Stomach (tissue), 8 donors: ENCODE measurements at regions not wholly inside any gene's neighbourhood (a gene's known extent, or its start where the extent isn't known, plus 50 kb on each side); places are given as distances from the start of the nearest gene placed in this dataset.
A peak's percentile ranks its signal among the peaks of the same experiment; 100 is the strongest.

Experiments used
- DNase-seq, 2 donors: peaks; one replicate each; pipeline versions ENCODE4 v3.0.0 to v3.0.0-alpha.2; 2013 to 2019
- H3K27ac ChIP-seq, 5 donors: fragments of 200-600 bp in 4 of 5; sonication (generic) in 4 of 5; one replicate each; pipeline ENCODE4 v1.5.1; 2013 to 2019; ENCODE audit warnings: mild to moderate bottlenecking in 1 of 5, moderate library complexity in 1 of 5
- H3K27me3 ChIP-seq, 3 donors: fragments of 200-600 bp; sonication (generic); one replicate each; pipeline ENCODE4 v1.5.1; 2017 to 2019; ENCODE audit warnings: mixed run types in 1 of 3
- H3K36me3 ChIP-seq, 4 donors: fragments of 200-600 bp; sonication (generic); 1 replicate in 3 of 4; 2 replicates in 1 of 4; pipeline ENCODE4 v1.5.1; 2016 to 2019
- H3K4me1 ChIP-seq, 4 donors: fragments of 200-600 bp; sonication (generic); one replicate each; pipeline ENCODE4 v1.5.1; 2016 to 2019
- H3K4me3 ChIP-seq, 4 donors: fragments of 200-600 bp; sonication (generic) in 3 of 4; one replicate each; pipeline ENCODE4 v1.5.1; 2016 to 2019; ENCODE audit warnings: mild to moderate bottlenecking in 1 of 4
- H3K9me3 ChIP-seq, 4 donors: fragments of 200-600 bp; sonication (generic); one replicate each; pipeline ENCODE4 v1.5.1; 2016 to 2019
- CTCF ChIP-seq, 7 experiments: fragments of 450-650 bp in 4 of 7; fragments of 200-600 bp in 3 of 7; sonication (generic) in 3 of 7; IDR thresholded peaks; one replicate each; pipeline ENCODE4 v1.5.1; 2016 to 2019; ENCODE audit warnings: antibody characterized with exemption in 7 of 7, control low read depth in 2 of 7, mild to moderate bottlenecking in 1 of 7
- EP300 ChIP-seq: sonication (generic); formaldehyde crosslinking; IDR thresholded peaks from one replicate; pipeline ENCODE4 v1.6.1; 2017; ENCODE audit warnings: antibody characterized with exemption
- POLR2A ChIP-seq, 4 donors: fragments of 450-650 bp; IDR thresholded peaks; one replicate each; pipeline ENCODE4 v1.6.1; 2016; ENCODE audit warnings: antibody characterized with exemption in 4 of 4, control low read depth in 2 of 4, mild to moderate bottlenecking in 1 of 4, moderate library complexity in 1 of 4
- POLR2AphosphoS5 ChIP-seq, 3 donors: sonication (generic); formaldehyde crosslinking; IDR thresholded peaks; one replicate each; pipeline ENCODE4 v1.6.1; 2016; ENCODE audit warnings: antibody characterized with exemption in 3 of 3
- WGBS, 5 donors: extraction: QIAGEN DNeasy Blood & Tissue Kit in 3 of 5; methylation state at CpG; one replicate each; pipeline versions ENCODE4 v1.1.5 to v1.1.7; 2013 to 2018; 5-methylcytosine and 5-hydroxymethylcytosine counted together
- intact Hi-C: fragments of 100-400 bp; cut with DNase I; formaldehyde crosslinking; loops from one replicate; pipeline ENCODE4 v1.15.1; 2023; ENCODE audit warnings: low total_unique reads
- donor health status: healthy with polysubstance abuse.
- donor health status: Bipolar disorder and iron deficiency.
- donor health status: healthy.

GRCh38 chr1:182305861-182306260, 85.7 kb downstream of the GLUL start:
- Histone ChIP-seq H3K27me3 (no peaks in the 10 kb centered on the region), H3K36me3 (no peaks in the 10 kb centered on the region), H3K4me1 (peaks cover 4 to 32% (median 22%) of the 10 kb centered on the region in 4 donors), H3K27ac (no peak overlapping the region), H3K4me3 (no peak overlapping the region), H3K9me3 (no peaks in the 10 kb centered on the region)
- intact Hi-C loops, result loop anchor here (10.0 kb wide), 1 partner anchor 89 kb away; the partner anchor contains the start of gene GLUL
- TF ChIP-seq POLR2AphosphoS5 (IDR thresholded peaks at IDR 0.05) (no peak), POLR2A (IDR thresholded peaks at IDR 0.05) (no peak), CTCF (IDR thresholded peaks at IDR 0.05) (no peak), EP300 (no peak)
- DNase-seq, result no peak

GRCh38 chr1:182304627-182305026, 87.0 kb downstream of the GLUL start:
- H3K4me3 ChIP-seq, result no peak overlapping the region
- intact Hi-C loops, result loop anchor here (10.0 kb wide), 1 partner anchor 90 kb away; the partner anchor contains the start of gene GLUL
- peak overlapping the region in 3 of 5 donors; percentile 34 to 57 (median 49) for H3K27ac ChIP-seq
- no peak for DNase-seq
- no peaks in the 10 kb centered on the region for H3K36me3 ChIP-seq
- TF ChIP-seq POLR2AphosphoS5 (IDR thresholded peaks at IDR 0.05), result no peak
- TF ChIP-seq EP300, result no peak
- no peak for TF ChIP-seq POLR2A (IDR thresholded peaks at IDR 0.05)
- TF ChIP-seq CTCF (IDR thresholded peaks at IDR 0.05), result no peak
- H3K27me3 ChIP-seq, result no peaks in the 10 kb centered on the region
- H3K9me3 ChIP-seq, result no peaks in the 10 kb centered on the region
- H3K4me1 ChIP-seq, result peaks cover 1 to 39% (median 30%) of the 10 kb centered on the region in 4 donors

GRCh38 chr1:182304218-182304617, 87.4 kb downstream of the GLUL start:
- intact Hi-C loops, result loop anchor here (10.0 kb wide), 1 partner anchor 91 kb away; the partner anchor contains the start of gene GLUL
- 66 to 76% (median 67%) methylated on average over 3 of the region's 3 CpGs for WGBS, 5 donors
- Histone ChIP-seq H3K4me1 (peaks cover 0 to 43% (median 30%) of the 10 kb centered on the region in 4 donors), H3K9me3 (no peaks in the 10 kb centered on the region), H3K27ac (peak overlapping the region in 3 of 5 donors; percentile 34 to 57 (median 49)), H3K36me3 (no peaks in the 10 kb centered on the region), H3K27me3 (no peaks in the 10 kb centered on the region), H3K4me3 (no peak overlapping the region)
- no peak for DNase-seq
- no peak for TF ChIP-seq EP300
- no peak for TF ChIP-seq POLR2A (IDR thresholded peaks at IDR 0.05)
- TF ChIP-seq POLR2AphosphoS5 (IDR thresholded peaks at IDR 0.05), result no peak
- no peak for TF ChIP-seq CTCF (IDR thresholded peaks at IDR 0.05)

GRCh38 chr1:182303778-182304177, 87.8 kb downstream of the GLUL start:
- no peaks in the 10 kb centered on the region for H3K36me3 ChIP-seq
- H3K9me3 ChIP-seq, result no peaks in the 10 kb centered on the region
- peak overlapping the region in 3 of 5 donors; percentile 34 to 57 (median 49) for H3K27ac ChIP-seq
- TF ChIP-seq EP300 (no peak), POLR2AphosphoS5 (IDR thresholded peaks at IDR 0.05) (no peak), CTCF (IDR thresholded peaks at IDR 0.05) (no peak)
- DNase-seq, result no peak
- peaks cover 0 to 45% (median 30%) of the 10 kb centered on the region in 4 donors for H3K4me1 ChIP-seq
- H3K4me3 ChIP-seq, result no peak overlapping the region
- no peaks in the 10 kb centered on the region for H3K27me3 ChIP-seq
- intact Hi-C loops, result loop anchor here (10.0 kb wide), 1 partner anchor 91 kb away; the partner anchor contains the start of gene GLUL
- 28 to 64% (median 51%) methylated on average over 2 of the region's 2 CpGs for WGBS, 5 donors
